ENCODE measurements at regions not wholly inside any gene's neighbourhood (a gene's known extent, or its start where the extent isn't known, plus 50 kb on each side); places are given as distances from the start of the nearest gene placed in this dataset.

GRCh38 chr20:11564491-11564890, 353.2 kb upstream of the BTBD3 start:
- no peaks in the 10 kb centered on the region for H3K9me3 ChIP-seq (ENCODE audit: control insufficient read depth, insufficient read depth, low read length)
- no peak overlapping the region for H4K8ac ChIP-seq (ENCODE audit: low read depth in 2 of 2, low read length in 2 of 2)
- H2BK15ac ChIP-seq (ENCODE audit: low read depth, low read length), result no peak overlapping the region
- H3K18ac ChIP-seq (ENCODE audit: low read depth, low read length), result no peak overlapping the region
- ATAC-seq (ENCODE audit: low read depth), result no peak
- H3K79me1 ChIP-seq (ENCODE audit: low read depth in 1 of 2, low read length in 2 of 2), result no peaks in the 10 kb centered on the region
- H3K9ac ChIP-seq (ENCODE audit: low read depth, low read length), result no peak overlapping the region
- H3K4ac ChIP-seq (ENCODE audit: low read depth, low read length), result no peak overlapping the region
- no peak overlapping the region for H4K5ac ChIP-seq (ENCODE audit: low read depth, low read length)
- no peaks in the 10 kb centered on the region for H4K20me1 ChIP-seq (ENCODE audit: insufficient read depth, low read length)
- H3K36me3 ChIP-seq (ENCODE audit: control insufficient read depth, insufficient read depth, low read length), result no peaks in the 10 kb centered on the region
- H3K27me3 ChIP-seq (ENCODE audit: control insufficient read depth, insufficient read depth, low read length), result peaks cover 8% of the 10 kb centered on the region
- no peak overlapping the region for H2BK120ac ChIP-seq (ENCODE audit: low read depth, low read length)
- H3K9me1 ChIP-seq (ENCODE audit: insufficient read depth, low read length), result no peaks in the 10 kb centered on the region
- H4K91ac ChIP-seq (ENCODE audit: insufficient read depth, low read depth, low read length), result no peak overlapping the region
- H2AFZ ChIP-seq (replicated peaks; ENCODE audit: low read length, poor library complexity), result no peak overlapping the region
- no peak overlapping the region for H3K27ac ChIP-seq (ENCODE audit: insufficient read depth, low read length)
- POLR2A ChIA-PET (ENCODE audit: unreplicated experiment), result interaction anchor here (0.6 kb wide), 1 partner anchor 312 kb away, joined by 3 read pairs; no protein-coding TSS in a partner anchor
- H2AK5ac ChIP-seq (ENCODE audit: low read depth, low read length), result no peak overlapping the region
- in situ Hi-C loops (cut with MboI; ENCODE audit: low sequenced_read_pairs), result no loop called here
- no TSS peak for BruUV-seq (replicated peaks)
- intact Hi-C loops (cut with micrococcal nuclease), result no loop called here
- H3K4me3 ChIP-seq (ENCODE audit: insufficient read depth, low read depth, low read length), result no peak overlapping the region
- dilution Hi-C loops (cut with HindIII; ENCODE audit: low sequenced_read_pairs, unreplicated experiment), result no loop called here
- no peak overlapping the region for H2AK9ac ChIP-seq (replicated peaks; ENCODE audit: low read depth, low read length, poor library complexity)
- H3K23ac ChIP-seq (ENCODE audit: low read depth, low read length), result no peak overlapping the region
- WGBS, 2 experiments (ENCODE audit: extremely low coverage in 2 of 2, insufficient read length in 1 of 2), result no CpG with 5 or more reads among the region's 5 CpGs
- H3K14ac ChIP-seq (replicated peaks; ENCODE audit: low read depth, low read length), result no peak overlapping the region
- TF ChIP-seq CHD1 (IDR thresholded peaks at IDR 0.05; ENCODE audit: low read depth, low read length) (no peak), NFE2L2 (IDR thresholded peaks at IDR 0.05; ENCODE audit: low read depth, low read length) (no peak), CTCF (conservative IDR thresholded peaks at IDR 0.05; ENCODE audit: low read depth, low read length) (no peak), CEBPB (IDR thresholded peaks at IDR 0.05; ENCODE audit: low read depth, low read length) (no peak), FOS (IDR thresholded peaks at IDR 0.05; ENCODE audit: low read depth, low read length) (no peak), SMC3 (IDR thresholded peaks at IDR 0.05; ENCODE audit: low read depth, low read length) (no peak), USF2 (IDR thresholded peaks at IDR 0.05; ENCODE audit: low read depth, low read length) (no peak), RAD21 (IDR thresholded peaks at IDR 0.05; ENCODE audit: low read length) (no peak)
- DNase-seq, result no peak
- H3K56ac ChIP-seq (ENCODE audit: extremely low read depth, insufficient read depth, low read length), result no peak overlapping the region
- H3K4me2 ChIP-seq (ENCODE audit: low read depth, low read length), result no peak overlapping the region
- H2BK5ac ChIP-seq (ENCODE audit: low read depth, low read length, poor library complexity, severe bottlenecking), result no peak overlapping the region
- CTCF ChIA-PET, result no interaction called here
- no peaks in the 10 kb centered on the region for H3K4me1 ChIP-seq (ENCODE audit: control insufficient read depth, insufficient read depth, low read length)
- H2BK20ac ChIP-seq (ENCODE audit: low read depth, low read length), result no peak overlapping the region
